Stromal cell of bone marrow (primary cell): ENCODE measurements at regions not wholly inside any gene's neighbourhood (a gene's known extent, or its start where the extent isn't known, plus 50 kb on each side); places are given as distances from the start of the nearest gene placed in this dataset.
A peak's percentile ranks its signal among the peaks of the same experiment; 100 is the strongest.
"Not testable (repeated sequence)": the region's sequence is repeated elsewhere in the genome, so short reads cannot be mapped to it uniquely, and the experiment has no call there.

Experiments
- DNase-seq: peaks from one replicate; pipeline ENCODE4 v3.0.0-alpha.2; 2012; ENCODE audit warnings: low read depth

- peak; percentile 2 for DNase-seq
Observed at GRCh38 chr3:4222574-4223175, 80.5 kb upstream of the SETMAR start.

GRCh38 chr3:4223777-4224176, 79.4 kb upstream of the SETMAR start:
- no peak for DNase-seq

GRCh38 chr3:4224331-4224730, 78.8 kb upstream of the SETMAR start:
- no peak for DNase-seq

- DNase-seq: no peak
Observed at GRCh38 chr3:4225005-4225471, 78.1 kb upstream of the SETMAR start.

- no peak for DNase-seq
Observed at GRCh38 chr3:4228295-4228694, 74.9 kb upstream of the SETMAR start.

- no peak for DNase-seq
Observed at GRCh38 chr3:4231041-4231440, 72.1 kb upstream of the SETMAR start.

- no peak for DNase-seq
Observed at GRCh38 chr3:4232798-4233197, 70.4 kb upstream of the SETMAR start.

- DNase-seq: no peak
Observed at GRCh38 chr3:4233488-4233887, 69.7 kb upstream of the SETMAR start.

- no peak for DNase-seq
Observed at GRCh38 chr3:4234889-4235288, 68.3 kb upstream of the SETMAR start.

- DNase-seq: no peak
Observed at GRCh38 chr3:4235690-4236089, 67.5 kb upstream of the SETMAR start.

GRCh38 chr3:4241595-4242170, 61.5 kb upstream of the SETMAR start:
- DNase-seq: no peak

- no peak for DNase-seq
Observed at GRCh38 chr3:4245671-4246070, 57.5 kb upstream of the SETMAR start.

GRCh38 chr3:4247391-4247790, 55.8 kb upstream of the SETMAR start:
- DNase-seq: no peak

- DNase-seq: no peak
Observed at GRCh38 chr3:4250064-4250463, 53.1 kb upstream of the SETMAR start.

GRCh38 chr3:4251412-4251811, 51.8 kb upstream of the SETMAR start:
- no peak for DNase-seq

GRCh38 chr3:4253072-4253832, 49.9 kb upstream of the SETMAR start:
- DNase-seq: not testable (repeated sequence)
